Fibroblast of lung (primary cell): ENCODE measurements at regions not wholly inside any gene's neighbourhood (a gene's known extent, or its start where the extent isn't known, plus 50 kb on each side); places are given as distances from the start of the nearest gene placed in this dataset.

Experiments
- DNase-seq, 2 donors: peaks; one replicate each; pipeline versions ENCODE4 v3.0.0 to v3.0.0-alpha.2; 2010; ENCODE audit warnings: low read depth in 2 of 2
- H2AFZ ChIP-seq: 2 replicates; pipeline ENCODE4 v1.5.1; 2012; ENCODE audit warnings: low read length, control low read depth, inconsistent platforms
- H3K27ac ChIP-seq: 2 replicates; pipeline ENCODE4 v1.5.1; 2011; ENCODE audit warnings: low read length, control low read depth; ENCODE audit not compliant: insufficient read depth
- H3K27me3 ChIP-seq: 2 replicates; pipeline ENCODE4 v1.5.1; 2011; ENCODE audit warnings: mild to moderate bottlenecking, low read length; ENCODE audit not compliant: control insufficient read depth, insufficient read depth
- H3K36me3 ChIP-seq: 2 replicates; pipeline ENCODE4 v1.5.1; 2011; ENCODE audit warnings: low read length; ENCODE audit not compliant: control insufficient read depth, insufficient read depth
- H3K4me1 ChIP-seq: 2 replicates; pipeline ENCODE4 v1.5.1; 2011; ENCODE audit warnings: low read length; ENCODE audit not compliant: control insufficient read depth, insufficient read depth; ENCODE audit errors: extremely low read depth
- H3K4me2 ChIP-seq: 2 replicates; pipeline ENCODE4 v1.5.1; 2011; ENCODE audit warnings: low read length, control low read depth; ENCODE audit not compliant: insufficient read depth; ENCODE audit errors: extremely low read depth
- H3K4me3 ChIP-seq, 4 experiments: fragments of 200-600 bp in 1 of 4; sonication (generic) in 1 of 4; replicated peaks in 1 of 4; 2 replicates each; pipeline ENCODE4 v1.5.1; 2011 to 2016; ENCODE audit warnings: low read length in 4 of 4, low read depth in 3 of 4, mild to moderate bottlenecking in 3 of 4, control low read depth in 2 of 4, inconsistent platforms in 1 of 4, mixed read lengths in 1 of 4; ENCODE audit not compliant: insufficient read depth in 1 of 4; ENCODE audit errors: control extremely low read depth in 1 of 4
- H3K79me2 ChIP-seq: 2 replicates; pipeline ENCODE4 v1.5.1; 2012; ENCODE audit warnings: mild to moderate bottlenecking, low read length, inconsistent platforms; ENCODE audit not compliant: control insufficient read depth, insufficient read depth
- H3K9ac ChIP-seq: 2 replicates; pipeline ENCODE4 v1.5.1; 2011; ENCODE audit warnings: mild to moderate bottlenecking, low read length, control low read depth; ENCODE audit not compliant: insufficient read depth
- H3K9me3 ChIP-seq: 2 replicates; pipeline ENCODE4 v1.5.1; 2012; ENCODE audit warnings: low read depth, low read length; ENCODE audit not compliant: control insufficient read depth, insufficient read depth
- H4K20me1 ChIP-seq: 2 replicates; pipeline ENCODE4 v1.5.1; 2011; ENCODE audit warnings: low read length; ENCODE audit not compliant: control insufficient read depth, insufficient read depth; ENCODE audit errors: extremely low read depth
- EZH2 ChIP-seq: IDR thresholded peaks from 2 replicates; pipeline ENCODE4 v1.5.1; 2012; ENCODE audit warnings: low read length, control low read depth, mild to moderate bottlenecking; ENCODE audit errors: missing control alignments
- TF ChIP-seq, protein P1 (sequence below), 2 donors: IDR thresholded peaks in 1 of 2; conservative IDR thresholded peaks in 1 of 2; 1 replicate in 1 of 2; 2 replicates in 1 of 2; pipeline ENCODE4 v1.5.1; 2011 to 2012; ENCODE audit warnings: low read length in 2 of 2, control low read depth in 1 of 2, inconsistent platforms in 1 of 2, low read depth in 1 of 2, mild to moderate bottlenecking in 1 of 2

DNA sequence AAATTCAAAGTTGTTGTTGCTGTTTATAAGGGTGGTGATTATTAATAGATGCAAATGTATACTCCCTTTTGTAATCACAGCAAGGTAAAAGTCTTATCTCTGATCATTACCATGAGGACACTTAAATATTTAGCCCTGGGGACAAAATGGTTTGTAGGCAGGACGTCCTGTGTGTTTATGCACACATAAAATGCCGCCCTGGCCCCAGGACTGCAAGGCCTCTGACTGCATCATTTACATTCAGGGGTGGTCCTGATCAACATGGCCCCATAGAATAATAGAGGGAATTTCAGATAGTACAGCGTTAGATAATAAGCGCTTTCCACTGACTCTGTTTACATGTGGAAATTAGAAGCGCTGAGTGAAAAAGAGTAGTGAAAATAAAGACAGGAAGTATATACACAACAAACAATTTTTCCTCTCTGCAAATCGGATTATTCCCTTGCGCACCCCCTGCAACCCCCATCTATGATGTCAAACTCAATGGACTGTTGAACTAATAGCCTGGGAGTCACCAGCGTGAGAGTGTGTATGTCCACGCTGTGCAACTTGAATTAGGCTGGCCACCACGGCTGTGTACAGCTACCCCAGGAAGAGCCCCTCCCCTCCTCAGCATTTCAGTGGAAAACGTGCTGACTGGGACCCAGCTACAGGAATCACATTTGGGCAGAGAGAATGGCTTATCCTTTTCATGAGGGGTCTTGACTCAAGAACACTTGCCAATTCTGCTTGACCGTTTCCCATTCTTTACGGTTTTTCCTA lies 291.5 kb downstream of the SOX11 start:
- no peak for DNase-seq
- no peak overlapping the region for H3K4me2 ChIP-seq
- H3K36me3 ChIP-seq, result no peaks in the 10 kb centered on the region
- H4K20me1 ChIP-seq, result no peaks in the 10 kb centered on the region
- no peaks in the 10 kb centered on the region for H3K27me3 ChIP-seq
- no peak overlapping the region for H3K9ac ChIP-seq
- no peak overlapping the region for H3K27ac ChIP-seq
- H3K4me1 ChIP-seq, result no peaks in the 10 kb centered on the region
- H3K9me3 ChIP-seq, result no peaks in the 10 kb centered on the region
- no peak overlapping the region for H2AFZ ChIP-seq
- TF ChIP-seq, protein P1, sequence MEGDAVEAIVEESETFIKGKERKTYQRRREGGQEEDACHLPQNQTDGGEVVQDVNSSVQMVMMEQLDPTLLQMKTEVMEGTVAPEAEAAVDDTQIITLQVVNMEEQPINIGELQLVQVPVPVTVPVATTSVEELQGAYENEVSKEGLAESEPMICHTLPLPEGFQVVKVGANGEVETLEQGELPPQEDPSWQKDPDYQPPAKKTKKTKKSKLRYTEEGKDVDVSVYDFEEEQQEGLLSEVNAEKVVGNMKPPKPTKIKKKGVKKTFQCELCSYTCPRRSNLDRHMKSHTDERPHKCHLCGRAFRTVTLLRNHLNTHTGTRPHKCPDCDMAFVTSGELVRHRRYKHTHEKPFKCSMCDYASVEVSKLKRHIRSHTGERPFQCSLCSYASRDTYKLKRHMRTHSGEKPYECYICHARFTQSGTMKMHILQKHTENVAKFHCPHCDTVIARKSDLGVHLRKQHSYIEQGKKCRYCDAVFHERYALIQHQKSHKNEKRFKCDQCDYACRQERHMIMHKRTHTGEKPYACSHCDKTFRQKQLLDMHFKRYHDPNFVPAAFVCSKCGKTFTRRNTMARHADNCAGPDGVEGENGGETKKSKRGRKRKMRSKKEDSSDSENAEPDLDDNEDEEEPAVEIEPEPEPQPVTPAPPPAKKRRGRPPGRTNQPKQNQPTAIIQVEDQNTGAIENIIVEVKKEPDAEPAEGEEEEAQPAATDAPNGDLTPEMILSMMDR (conservative IDR thresholded peaks at IDR 0.05 in 1 of 2, IDR thresholded peaks at IDR 0.05 in 1 of 2; ENCODE audit: low read depth in 1 of 2, low read length in 2 of 2), result no peak
- no peak for TF ChIP-seq EZH2
- no peaks in the 10 kb centered on the region for H3K79me2 ChIP-seq
- no peak overlapping the region for H3K4me3 ChIP-seq

- H3K9me3 ChIP-seq, result no peaks in the 10 kb centered on the region
- no peak overlapping the region for H2AFZ ChIP-seq
- no peaks in the 10 kb centered on the region for H3K4me1 ChIP-seq
- TF ChIP-seq, protein P1 (conservative IDR thresholded peaks at IDR 0.05 in 1 of 2, IDR thresholded peaks at IDR 0.05 in 1 of 2; ENCODE audit: low read depth in 1 of 2, low read length in 2 of 2), result no peak
- no peak for TF ChIP-seq EZH2
- H3K9ac ChIP-seq, result no peak overlapping the region
- no peak overlapping the region for H3K4me3 ChIP-seq
- no peaks in the 10 kb centered on the region for H4K20me1 ChIP-seq
- H3K79me2 ChIP-seq, result no peaks in the 10 kb centered on the region
- H3K4me2 ChIP-seq, result no peak overlapping the region
- H3K27ac ChIP-seq, result no peak overlapping the region
- no peak for DNase-seq
- H3K27me3 ChIP-seq, result no peaks in the 10 kb centered on the region
- H3K36me3 ChIP-seq, result no peaks in the 10 kb centered on the region
Observed at GRCh38 chr2:5984273-5984655, 292.1 kb downstream of the SOX11 start.

DNA sequence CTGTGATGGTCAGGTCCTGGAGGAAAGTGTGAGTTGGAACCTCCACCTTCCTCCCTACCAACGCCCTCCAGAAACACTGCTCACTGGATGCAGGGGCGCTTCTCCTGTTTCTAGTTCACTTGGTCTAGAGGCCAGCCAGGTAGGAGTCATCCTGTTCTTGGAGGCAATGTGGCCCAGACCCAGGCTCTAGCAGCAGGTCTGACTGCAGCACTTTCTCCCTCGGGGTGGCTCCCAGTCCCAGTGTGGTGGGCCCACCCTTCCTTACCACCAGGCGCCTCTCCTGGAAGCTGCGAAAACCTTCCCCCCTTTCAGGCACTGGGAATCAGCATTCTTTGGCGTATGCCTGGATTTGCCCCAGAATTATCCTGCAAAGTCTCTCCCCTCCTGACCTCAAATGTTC lies 292.8 kb downstream of the SOX11 start:
- Histone ChIP-seq H4K20me1 (no peaks in the 10 kb centered on the region), H3K79me2 (no peaks in the 10 kb centered on the region), H3K27ac (no peak overlapping the region), H2AFZ (no peak overlapping the region), H3K9ac (no peak overlapping the region), H3K9me3 (no peaks in the 10 kb centered on the region), H3K4me2 (no peak overlapping the region), H3K4me3 (no peak overlapping the region), H3K36me3 (no peaks in the 10 kb centered on the region), H3K4me1 (no peaks in the 10 kb centered on the region), H3K27me3 (no peaks in the 10 kb centered on the region)
- DNase-seq, result no peak
- TF ChIP-seq EZH2, result no peak
- TF ChIP-seq, protein P1 (conservative IDR thresholded peaks at IDR 0.05 in 1 of 2, IDR thresholded peaks at IDR 0.05 in 1 of 2; ENCODE audit: low read depth in 1 of 2, low read length in 2 of 2), result no peak
